Stimulated activated CD4-positive, alpha-beta T cell treated with anti-CD3 and anti-CD28 coated beads, Interleukin-15, amount 100 ng/mL, for 1 hour (primary cell): ENCODE measurements at regions not wholly inside any gene's neighbourhood (a gene's known extent, or its start where the extent isn't known, plus 50 kb on each side); places are given as distances from the start of the nearest gene placed in this dataset.
"Not testable (repeated sequence)": the region's sequence is repeated elsewhere in the genome, so short reads cannot be mapped to it uniquely, and the experiment has no call there.

Experiments used
- DNase-seq, 2 donors: peaks; one replicate each; pipeline ENCODE4 v3.0.0-alpha.2; 2020; ENCODE audit warnings: low read depth in 1 of 2, low spot score in 1 of 2

DNA sequence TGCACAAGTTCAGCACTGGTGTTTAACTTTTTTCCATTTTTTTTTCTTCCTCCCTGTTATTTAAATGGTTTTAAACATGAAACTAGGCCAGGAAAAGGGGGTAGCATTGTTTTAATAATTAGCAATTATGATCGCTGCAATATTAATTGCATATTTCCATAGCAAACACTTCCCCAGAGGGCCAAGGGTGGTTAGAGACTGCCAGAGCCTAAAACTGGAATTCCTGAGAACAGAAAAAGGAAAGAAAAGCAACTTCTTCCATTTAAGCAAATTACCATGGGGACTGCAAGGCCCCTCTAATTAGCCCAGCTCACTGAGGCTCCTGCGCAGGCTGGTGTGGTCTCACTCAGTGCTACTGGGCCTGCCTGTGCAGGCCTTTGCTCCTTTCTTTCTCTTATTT, 201.5 kb downstream of the SMAD2 start:
- no peak for DNase-seq

DNA sequence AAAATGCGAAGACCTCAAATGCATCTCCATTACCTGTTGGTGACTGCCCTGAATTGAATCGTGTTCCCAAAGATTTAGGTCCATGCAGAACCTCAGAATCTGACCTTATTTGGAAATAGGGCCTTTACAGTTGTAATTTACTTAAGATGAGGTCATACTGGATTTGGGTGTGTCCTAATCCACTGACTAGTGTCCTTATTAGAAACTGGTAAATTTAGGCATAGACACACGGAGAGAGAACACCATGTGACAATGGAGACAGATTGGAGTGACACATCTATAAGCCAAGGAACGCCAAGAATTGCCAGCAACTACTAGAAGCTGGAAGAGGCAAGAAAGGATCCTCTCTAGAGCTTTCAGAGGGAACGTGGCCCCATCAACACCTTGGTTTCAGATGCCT, 203.1 kb downstream of the SMAD2 start:
- DNase-seq = no peak

DNA sequence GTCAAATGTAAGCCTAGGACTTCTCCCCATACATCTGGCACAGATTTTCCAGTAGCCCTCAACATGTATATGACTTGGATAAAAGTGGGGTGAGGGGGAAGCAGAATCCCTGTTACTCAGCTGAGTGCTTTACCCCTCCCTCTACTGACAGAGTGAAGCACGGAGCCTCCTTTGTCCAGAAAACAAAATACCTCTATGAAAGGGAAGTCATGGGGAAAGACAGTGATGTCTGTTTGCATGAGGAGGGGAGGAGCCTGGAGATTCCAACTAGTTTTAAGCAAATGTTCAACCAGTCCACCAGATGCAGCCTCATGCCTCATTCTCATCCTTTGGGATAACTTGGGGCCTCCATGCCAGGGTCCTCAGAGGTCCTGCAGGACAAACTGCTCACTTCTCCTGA, 203.9 kb downstream of the SMAD2 start:
- DNase-seq = no peak

DNA sequence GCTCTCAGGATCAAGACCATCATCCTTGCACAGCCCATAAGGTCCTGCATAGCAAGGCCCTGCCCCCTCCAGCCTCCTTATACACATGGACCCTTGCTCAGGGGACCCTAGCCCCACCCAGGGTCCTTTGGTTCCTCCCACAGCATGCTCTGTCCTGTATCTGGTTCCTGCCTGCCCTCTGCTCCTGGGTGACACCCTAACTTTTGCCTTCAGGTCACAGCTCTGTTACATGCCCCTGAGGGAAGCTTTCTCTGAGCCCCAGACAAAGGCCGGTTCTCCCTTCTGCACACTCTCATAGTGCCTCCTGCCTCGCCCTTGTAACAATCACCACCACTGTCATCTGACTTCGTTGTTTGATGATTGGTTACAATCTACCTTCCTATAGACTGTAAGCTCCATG, 204.8 kb downstream of the SMAD2 start:
- DNase-seq = no peak

DNA sequence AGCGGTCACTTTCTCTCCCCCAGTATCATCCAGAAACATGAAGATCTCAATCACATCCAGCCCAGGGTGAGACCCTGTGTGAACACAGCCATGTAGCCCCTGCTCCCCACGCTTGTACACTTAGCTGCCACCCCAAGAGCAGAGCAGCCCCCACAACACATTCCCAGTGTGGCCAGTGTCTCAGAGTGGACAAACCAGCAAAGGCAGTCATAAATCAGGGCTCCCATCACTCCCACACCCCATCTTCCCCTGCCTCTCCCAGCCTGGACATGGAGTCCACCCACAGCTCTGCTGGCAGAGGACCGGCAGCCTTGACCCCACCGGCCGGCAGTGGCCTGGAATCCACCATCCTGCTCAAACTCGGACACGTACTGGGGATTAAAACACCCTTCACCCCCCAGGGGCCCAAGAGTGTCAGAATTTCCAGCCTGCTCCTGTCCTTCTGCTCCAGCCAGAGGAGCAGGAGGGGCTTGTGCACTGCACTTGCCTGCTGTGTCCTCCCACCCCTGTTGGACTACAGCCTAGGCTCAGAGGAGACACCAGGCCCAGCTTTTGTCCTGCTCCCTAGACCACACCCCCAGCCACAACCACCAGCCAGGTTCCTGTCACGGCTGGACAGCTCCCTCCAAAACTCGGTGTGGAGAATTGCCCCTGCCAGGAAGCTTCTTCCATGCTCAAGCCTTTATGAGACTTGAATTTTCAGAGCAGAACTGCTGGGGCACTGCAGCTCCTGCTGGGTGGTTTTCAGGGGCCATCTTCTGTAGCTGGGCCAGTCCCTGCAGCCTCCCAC, 206.1 kb downstream of the SMAD2 start:
- no peak for DNase-seq

DNA sequence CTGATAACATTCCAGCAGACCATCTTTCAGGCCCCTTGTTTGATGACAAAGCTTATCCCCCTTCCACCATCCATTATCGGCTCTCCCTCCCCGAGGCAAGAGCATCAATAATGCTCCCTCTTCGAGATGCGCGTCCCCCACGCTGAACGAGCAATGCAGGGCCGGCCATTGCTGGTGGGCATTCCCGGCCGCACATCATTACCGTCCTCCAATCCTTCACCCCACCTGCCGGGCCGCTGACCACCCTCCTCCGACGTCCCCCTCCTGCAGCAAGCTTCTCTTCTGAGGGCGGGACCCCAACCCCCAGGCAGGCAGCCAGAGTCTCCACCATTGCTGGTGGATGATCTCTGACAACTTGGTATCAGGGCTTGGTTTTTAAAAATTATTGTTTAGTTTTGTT, 208.6 kb downstream of the SMAD2 start:
- no peak for DNase-seq

DNA sequence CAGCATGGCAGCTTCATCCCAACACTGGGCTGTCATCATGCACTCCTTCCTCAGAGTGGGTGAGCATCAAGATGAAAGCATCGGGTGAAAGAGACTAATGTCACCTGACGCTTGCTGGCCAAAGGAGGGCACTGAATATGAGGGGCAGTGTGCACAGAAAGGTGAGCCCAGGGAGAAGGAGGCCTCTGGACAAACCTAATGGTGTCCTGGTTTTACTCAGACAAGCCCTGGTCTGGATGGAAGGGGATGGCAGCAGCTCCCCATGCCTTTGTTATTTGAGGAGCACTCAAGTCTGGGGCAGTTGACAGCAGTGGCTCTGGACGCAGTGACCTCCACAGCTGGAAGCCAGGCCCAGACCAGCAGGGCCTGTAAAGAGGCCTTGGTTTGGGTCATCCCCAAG, 209.7 kb downstream of the SMAD2 start:
- DNase-seq = no peak

DNA sequence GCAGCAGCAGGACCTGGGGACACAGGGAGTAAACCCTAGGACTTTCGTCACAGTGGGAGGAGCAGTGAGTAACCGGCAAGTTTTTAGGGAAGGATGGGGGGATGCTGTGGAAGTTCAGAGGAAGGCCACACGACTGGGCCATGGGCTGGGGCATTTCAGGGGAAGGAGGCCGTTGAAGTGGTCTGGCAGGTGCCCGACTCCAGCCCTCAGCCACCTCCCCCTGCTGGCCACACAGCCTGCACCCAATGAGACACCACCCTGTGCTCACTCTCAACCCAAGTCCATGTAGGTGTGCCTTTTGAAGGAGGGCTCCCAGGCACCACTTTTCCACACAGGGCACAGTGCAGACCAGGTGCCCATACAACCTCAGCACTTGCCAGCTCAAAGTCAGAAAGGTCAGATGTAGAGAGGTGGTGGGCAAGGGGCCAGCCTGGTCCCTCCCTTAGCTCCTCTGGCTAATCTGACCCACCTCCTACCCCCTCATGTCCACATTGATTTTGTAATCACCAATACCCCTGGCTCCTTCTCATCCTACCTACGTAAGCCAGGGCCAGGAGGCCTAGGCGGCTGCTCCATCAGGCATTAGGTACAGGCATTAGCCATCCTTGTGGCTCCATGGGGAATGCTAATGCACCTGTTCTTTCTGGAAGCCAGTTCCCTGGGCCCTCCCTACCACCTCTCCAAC, 211.2 kb downstream of the SMAD2 start:
- DNase-seq = no peak

DNA sequence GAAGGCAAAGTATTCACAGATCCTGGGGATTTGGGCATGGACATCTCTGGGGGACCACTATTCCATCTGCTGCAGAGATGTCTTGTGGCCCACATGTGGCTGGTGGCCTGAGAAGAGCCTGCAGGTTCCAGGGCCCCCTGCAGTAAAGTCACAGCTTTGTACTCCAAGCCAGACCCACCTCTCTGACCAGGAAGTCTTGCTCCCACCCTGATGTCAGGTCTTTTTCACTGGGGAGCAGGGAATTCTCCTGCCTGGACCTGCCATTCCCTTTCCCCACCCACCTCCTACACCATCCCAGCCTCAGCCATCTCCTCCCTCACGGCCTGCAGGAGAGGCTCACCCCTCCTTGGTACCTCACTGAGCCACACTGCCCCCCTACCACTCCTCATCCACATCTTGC, 211.8 kb downstream of the SMAD2 start:
- DNase-seq = no peak

DNA sequence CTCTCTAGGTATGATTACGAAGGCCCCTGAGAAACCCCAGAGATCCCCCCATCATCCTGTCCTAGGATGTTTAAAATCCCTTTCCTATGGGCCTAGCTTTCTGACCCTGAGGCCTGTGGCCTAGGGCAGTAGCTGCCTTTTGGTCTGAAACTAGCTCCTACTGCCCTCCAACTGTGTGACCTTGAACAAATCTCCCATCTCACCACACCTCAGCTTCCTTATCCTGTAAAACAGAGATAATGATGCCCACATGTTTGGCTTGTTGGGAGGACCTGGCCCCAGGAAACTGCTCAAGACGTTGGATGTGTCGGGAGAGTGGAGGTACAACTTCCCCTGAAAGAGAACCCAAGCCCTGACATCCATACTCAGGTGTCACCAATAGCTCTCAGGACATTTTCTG, 213.2 kb downstream of the SMAD2 start:
- no peak for DNase-seq

DNA sequence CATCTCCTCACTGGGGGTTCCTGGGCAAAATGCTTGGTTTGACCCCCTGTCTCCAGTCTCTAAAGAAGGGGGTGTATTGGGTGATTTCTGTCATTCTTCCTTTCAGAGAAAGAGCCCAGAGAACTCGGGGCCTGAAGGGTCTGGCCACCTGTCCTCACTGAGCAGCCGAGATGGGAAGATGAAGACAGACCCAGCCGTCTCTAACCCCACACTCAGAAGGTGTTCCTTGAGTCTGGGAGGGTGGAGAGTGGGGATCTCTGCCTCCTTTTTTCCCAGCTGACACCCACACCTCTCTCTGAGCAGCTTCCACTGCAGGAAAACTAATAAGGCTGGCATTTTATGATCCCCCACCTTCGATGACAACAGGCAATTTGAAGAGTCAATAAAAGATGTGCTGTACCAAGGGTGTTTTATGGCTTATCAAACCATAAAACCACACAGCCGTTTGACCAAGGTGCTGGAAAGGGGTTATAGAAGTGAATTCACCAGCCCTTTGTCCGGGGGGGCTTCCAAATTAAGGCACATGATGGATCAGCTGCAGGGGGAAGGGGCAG, 213.8 kb downstream of the SMAD2 start:
- no peak for DNase-seq

DNA sequence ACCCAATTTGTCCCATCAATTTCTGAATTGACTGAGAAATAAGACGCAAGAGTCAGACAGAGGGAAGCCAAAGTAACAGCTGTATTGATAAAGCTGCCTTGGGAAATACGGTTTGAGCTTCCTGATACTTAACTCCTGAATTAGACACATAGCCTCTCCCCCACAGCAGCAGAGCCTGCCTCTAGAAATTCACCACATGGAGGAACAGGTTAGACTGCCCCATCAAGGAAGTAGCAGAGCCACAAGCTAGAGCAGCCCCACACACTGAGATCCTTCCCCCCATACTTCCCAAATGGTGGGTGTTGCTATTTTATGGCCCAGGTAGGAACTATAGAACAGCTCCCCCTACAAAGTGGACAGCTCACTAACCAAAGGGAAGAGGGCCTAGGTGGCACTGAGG, 220.0 kb downstream of the SMAD2 start:
- no peak for DNase-seq

DNA sequence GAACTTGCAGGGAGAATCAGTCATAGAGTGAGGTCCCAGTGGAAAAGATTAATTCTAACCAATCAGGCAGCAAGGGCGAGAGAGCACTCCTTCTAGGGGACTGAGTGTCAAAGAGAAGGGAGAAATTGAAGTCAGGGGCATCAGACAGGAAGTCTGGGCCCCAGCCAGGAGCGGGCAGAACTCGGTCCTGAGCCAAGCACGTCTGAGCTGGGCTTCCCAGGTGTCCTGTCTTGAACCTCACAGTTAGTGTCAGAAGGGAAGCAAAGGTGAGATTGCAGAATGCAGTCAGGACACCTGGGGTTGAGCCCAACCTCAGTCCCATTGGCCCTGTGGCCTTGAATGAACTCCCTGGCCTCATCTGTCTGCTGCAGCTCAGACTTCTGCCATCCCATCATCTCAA, 220.9 kb downstream of the SMAD2 start:
- DNase-seq = no peak

DNA sequence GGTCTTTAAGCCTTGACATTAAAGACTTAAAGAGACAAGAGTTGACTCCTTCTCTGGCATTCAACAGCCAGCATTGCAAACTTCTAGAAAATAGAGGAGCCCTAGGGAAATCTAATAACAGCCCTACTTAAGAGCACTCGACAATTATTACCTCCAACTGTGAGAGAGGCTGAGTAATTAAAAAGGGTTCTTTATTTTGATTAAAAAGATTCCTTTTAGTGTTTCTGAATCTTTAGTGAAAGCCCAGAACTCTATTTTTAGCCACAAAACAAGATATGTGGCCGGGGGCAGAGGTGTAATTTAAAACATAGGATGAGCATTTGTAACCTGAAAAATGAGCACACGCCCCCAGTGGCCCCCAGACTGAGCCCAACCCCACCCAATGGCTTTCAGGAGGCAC, 222.3 kb downstream of the SMAD2 start:
- no peak for DNase-seq

DNA sequence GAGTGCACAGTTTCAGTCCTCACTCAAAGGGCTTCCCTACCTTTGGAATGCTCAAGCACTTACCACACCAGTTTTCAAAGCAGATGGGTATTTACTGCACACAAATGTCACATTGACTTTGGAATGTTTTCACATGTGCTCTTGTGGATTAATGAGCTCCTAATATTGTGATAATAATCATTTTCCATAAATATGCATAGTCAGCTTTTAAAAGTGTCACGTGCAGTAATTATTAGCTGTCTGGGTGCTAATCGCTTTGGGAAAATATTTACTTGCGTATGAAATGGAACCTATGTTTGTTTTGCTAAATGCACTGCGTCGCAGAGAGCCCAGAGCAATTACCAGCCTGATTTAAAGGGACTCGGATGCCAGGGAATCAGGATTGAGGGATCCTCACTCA, 229.3 kb downstream of the SMAD2 start:
- DNase-seq = no peak

DNA sequence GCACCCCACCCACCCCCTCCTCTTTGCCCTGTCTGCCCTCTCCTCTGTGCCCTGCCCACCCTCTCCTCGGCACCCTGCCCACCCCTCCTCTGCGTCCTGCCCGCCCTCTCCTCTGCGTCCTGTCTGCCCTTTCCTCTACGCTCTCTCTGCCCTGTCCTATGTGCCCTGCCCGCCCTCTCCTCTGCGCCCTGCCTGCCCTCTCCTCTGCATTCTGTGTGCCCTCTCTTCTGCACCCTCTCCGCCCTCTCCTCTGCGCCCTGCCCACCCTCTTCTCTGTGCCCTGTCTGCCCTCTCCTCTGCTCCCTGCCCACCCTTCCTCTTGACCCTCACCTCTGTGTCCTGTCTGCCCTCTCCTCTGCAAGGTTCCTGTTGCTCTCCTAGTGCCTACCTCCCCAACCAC, 233.6 kb downstream of the SMAD2 start:
- DNase-seq = no peak

DNA sequence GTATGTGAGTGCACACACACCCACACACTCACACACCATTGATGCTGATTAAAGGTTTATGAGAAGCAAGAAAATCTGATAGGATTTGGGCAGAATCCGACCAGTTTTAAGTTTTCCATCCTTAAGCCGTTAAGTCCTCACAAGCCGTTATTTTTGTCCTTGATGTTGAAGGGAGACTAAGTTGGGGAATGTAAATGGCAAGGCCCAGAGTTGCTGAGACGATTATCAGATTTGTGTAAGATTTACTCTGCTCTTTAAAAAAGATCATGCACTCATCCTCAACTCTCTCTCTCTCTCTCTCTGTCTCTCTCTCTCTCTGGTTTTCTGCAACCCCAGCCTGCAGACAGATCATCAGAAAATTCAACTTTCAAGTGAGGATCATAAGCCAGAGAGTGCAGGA, 238.8 kb downstream of the SMAD2 start:
- DNase-seq = no peak

DNA sequence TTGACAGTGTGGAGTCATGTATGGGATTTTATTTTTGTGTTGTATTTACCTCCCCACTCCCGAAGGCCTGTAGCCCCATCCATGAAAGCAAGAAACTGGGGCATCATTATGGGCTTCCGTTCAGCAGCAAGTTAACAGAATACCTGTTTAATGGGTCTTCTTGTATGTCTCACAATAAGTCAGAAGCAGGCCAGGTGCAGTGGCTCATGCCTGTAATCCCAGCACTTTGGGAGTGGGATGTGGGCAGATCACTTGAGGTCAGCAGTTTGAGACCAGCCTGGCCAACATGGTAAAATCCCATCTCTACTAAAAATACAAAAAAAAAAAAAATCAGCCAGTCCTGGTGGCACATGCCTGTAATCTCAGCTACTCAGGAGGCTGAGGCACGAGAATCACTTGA, 239.7 kb downstream of the SMAD2 start:
- not testable (repeated sequence) for DNase-seq

DNA sequence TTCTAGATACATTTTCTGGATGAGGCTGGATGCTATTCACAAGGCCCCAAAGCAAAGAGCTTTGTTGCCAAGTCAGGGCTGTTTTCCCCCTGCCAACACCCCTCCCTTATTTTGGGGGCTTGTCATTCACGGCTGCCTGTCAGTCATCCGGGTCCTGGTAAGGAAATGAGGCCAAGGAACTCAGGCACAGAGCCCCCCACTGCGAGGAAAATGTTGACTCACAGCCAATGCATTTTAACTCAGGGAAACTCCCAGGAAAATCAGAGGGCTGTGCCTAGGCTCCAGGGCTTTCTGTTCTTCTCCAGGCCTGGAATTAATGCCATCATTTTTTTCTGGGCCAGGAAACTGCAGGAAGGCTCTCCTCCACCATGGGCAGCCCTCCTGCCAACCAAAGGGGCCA, 241.1 kb downstream of the SMAD2 start:
- no peak for DNase-seq

DNA sequence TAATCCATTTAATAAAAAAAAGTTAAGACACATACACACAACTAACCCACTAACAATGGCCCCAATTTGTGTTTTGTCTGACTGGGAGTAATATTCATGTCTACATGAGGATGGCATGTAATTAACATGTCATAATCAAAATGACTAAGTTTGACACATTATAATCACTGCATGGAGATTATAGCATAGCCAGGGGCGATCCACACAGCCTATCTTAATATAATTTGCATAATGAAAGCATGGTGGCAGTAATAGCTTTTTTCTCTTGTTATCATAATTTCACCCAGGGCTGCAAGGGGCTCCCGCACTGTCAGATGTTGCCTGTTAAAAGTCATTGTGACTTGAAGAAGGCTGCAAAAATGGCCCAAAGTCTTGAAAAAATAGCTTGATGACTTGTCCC, 243.7 kb downstream of the SMAD2 start:
- no peak for DNase-seq

DNA sequence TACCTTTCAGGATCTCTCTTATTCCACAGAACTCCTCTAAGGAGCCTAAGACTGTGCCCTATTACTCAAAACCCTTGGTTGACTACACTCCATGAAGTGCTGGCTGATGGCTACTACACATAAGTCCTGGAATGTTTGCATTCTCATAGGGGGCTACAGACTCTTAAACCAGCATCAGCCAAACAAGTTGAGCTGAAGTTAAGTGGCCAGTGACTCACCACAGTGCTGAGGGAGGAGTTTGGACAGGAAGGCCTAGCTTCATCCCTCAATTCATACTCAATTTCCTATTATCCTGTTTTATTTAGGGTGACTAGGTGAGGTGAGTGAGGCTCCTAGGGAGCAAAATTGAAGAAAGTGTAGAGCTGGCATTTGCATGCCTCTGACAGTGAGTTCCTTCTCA, 246.7 kb downstream of the SMAD2 start:
- DNase-seq = no peak

DNA sequence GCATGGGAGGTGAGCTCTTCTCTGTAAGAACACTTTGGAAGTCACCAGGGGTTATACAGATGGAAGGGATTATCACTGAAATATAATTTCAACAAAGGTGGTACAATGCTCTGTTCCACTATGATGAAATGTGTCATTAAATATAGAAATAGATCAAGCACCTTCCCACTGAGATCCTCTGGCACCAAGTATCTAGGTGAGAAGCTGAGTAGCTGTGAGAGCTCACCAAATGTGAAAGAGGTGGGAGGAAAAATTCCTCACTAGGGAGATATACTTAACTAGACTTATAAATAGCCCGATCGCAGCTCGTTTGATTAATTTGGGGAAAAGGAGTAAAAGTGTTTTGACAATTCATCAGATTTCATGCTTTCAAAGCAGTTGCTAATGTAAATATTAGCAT, 247.6 kb downstream of the SMAD2 start:
- no peak for DNase-seq

DNA sequence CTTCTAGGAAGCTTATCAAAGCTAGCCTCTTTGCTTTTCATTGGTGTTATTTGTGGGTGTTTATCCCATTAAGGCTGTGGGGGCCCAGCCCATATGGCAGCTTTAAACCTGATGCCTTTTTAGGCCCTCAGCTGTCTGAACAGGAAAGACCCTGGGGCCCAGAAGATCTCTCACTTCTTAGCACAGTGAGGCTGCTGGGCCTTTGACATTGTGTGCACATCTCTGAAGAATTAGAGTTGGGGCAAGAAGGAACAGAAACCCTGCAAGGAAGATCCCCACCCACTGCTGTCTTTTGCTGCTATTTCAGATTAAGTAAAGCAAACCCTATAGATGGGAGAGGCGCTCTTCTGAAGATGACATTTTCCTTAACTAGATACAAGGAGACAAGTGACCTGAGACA, 250.0 kb downstream of the SMAD2 start:
- DNase-seq = no peak
